Neuronal stem cell (in vitro differentiated cells): ENCODE measurements at regions not wholly inside any gene's neighbourhood (a gene's known extent, or its start where the extent isn't known, plus 50 kb on each side); places are given as distances from the start of the nearest gene placed in this dataset.

Source experiments
- DNase-seq: peaks from one replicate; pipeline ENCODE4 v3.0.0-alpha.2; 2013; ENCODE audit warnings: low spot score
- H2AFZ ChIP-seq: one replicate; pipeline ENCODE4 v1.6.1; 2013; ENCODE audit warnings: mild to moderate bottlenecking, low read length, inconsistent platforms
- H2AK5ac ChIP-seq: 2 replicates; pipeline ENCODE4 v1.6.1; 2013; ENCODE audit warnings: low read depth, mild to moderate bottlenecking, inconsistent platforms, low read length, moderate library complexity, mixed read lengths
- H2BK120ac ChIP-seq: 2 replicates; pipeline ENCODE4 v1.6.1; 2013; ENCODE audit warnings: low read depth, mild to moderate bottlenecking, inconsistent platforms, low read length, moderate library complexity, mixed read lengths
- H2BK12ac ChIP-seq: one replicate; pipeline ENCODE4 v1.6.1; 2013; ENCODE audit warnings: low read length, inconsistent platforms
- H2BK15ac ChIP-seq: 2 replicates; pipeline ENCODE4 v1.6.1; 2013; ENCODE audit warnings: mild to moderate bottlenecking, low read length, inconsistent platforms, mixed read lengths
- H2BK5ac ChIP-seq: one replicate; pipeline ENCODE4 v1.6.1; 2013; ENCODE audit warnings: inconsistent platforms, mild to moderate bottlenecking, low read length, moderate library complexity
- H3K14ac ChIP-seq: one replicate; pipeline ENCODE4 v1.6.1; 2013; ENCODE audit warnings: low read length, inconsistent platforms
- H3K18ac ChIP-seq: 2 replicates; pipeline ENCODE4 v1.6.1; 2013; ENCODE audit warnings: low read length, inconsistent platforms
- H3K23ac ChIP-seq: 2 replicates; pipeline ENCODE4 v1.6.1; 2013; ENCODE audit warnings: low read depth, mild to moderate bottlenecking, mixed read lengths, low read length, inconsistent platforms; ENCODE audit not compliant: poor library complexity
- H3K27ac ChIP-seq: replicated peaks from 3 replicates; pipeline ENCODE4 v1.5.1; 2013; ENCODE audit warnings: low read length, inconsistent platforms
- H3K27me3 ChIP-seq, 3 experiments: 2 replicates each; pipeline ENCODE4 v1.6.1; 2013; ENCODE audit warnings: low read length in 3 of 3, mild to moderate bottlenecking in 2 of 3, inconsistent platforms in 1 of 3, low read depth in 1 of 3, mixed read lengths in 1 of 3, moderate library complexity in 1 of 3; ENCODE audit not compliant: control insufficient read depth in 3 of 3, insufficient read depth in 3 of 3
- H3K36me3 ChIP-seq, 2 donors: replicated peaks in 1 of 2; 2 replicates each; pipeline ENCODE4 v1.6.1; 2013; ENCODE audit warnings: low read length in 2 of 2; ENCODE audit not compliant: control insufficient read depth in 2 of 2, insufficient read depth in 2 of 2
- H3K4ac ChIP-seq: 2 replicates; pipeline ENCODE4 v1.6.1; 2013; ENCODE audit warnings: inconsistent platforms, mild to moderate bottlenecking, low read length, moderate library complexity
- H3K4me1 ChIP-seq, 2 donors: 1 replicate in 1 of 2; 2 replicates in 1 of 2; pipeline ENCODE4 v1.6.1; 2013; ENCODE audit warnings: low read length in 2 of 2, low read depth in 1 of 2; ENCODE audit not compliant: control insufficient read depth in 2 of 2, insufficient read depth in 1 of 2
- H3K4me2 ChIP-seq: one replicate; pipeline ENCODE4 v1.6.1; 2013; ENCODE audit warnings: mild to moderate bottlenecking, low read length, inconsistent platforms; ENCODE audit not compliant: insufficient read depth, poor library complexity, severe bottlenecking
- H3K4me3 ChIP-seq, 2 donors: 2 replicates each; pipeline ENCODE4 v1.5.1; 2013; ENCODE audit warnings: low read length in 2 of 2, mild to moderate bottlenecking in 2 of 2, inconsistent platforms in 1 of 2, moderate library complexity in 1 of 2
- H3K79me1 ChIP-seq: one replicate; pipeline ENCODE4 v1.6.1; 2013; ENCODE audit warnings: low read depth, mild to moderate bottlenecking, inconsistent platforms, low read length, moderate library complexity
- H3K9ac ChIP-seq: one replicate; pipeline ENCODE4 v1.6.1; 2013; ENCODE audit warnings: mild to moderate bottlenecking, low read depth, low read length, inconsistent platforms; ENCODE audit not compliant: poor library complexity
- H3K9me3 ChIP-seq, 2 donors: replicated peaks in 1 of 2; 2 replicates each; pipeline versions ENCODE3 to v1.6.1; 2013; ENCODE audit warnings: low read length in 2 of 2, mild to moderate bottlenecking in 2 of 2, inconsistent platforms in 1 of 2, low read depth in 1 of 2, mixed read lengths in 1 of 2, moderate library complexity in 1 of 2; ENCODE audit not compliant: control insufficient read depth in 2 of 2, insufficient read depth in 1 of 2
- H4K8ac ChIP-seq: one replicate; pipeline ENCODE4 v1.6.1; 2013; ENCODE audit warnings: low read depth, mild to moderate bottlenecking, inconsistent platforms, low read length, moderate library complexity
- H4K91ac ChIP-seq: one replicate; pipeline ENCODE4 v1.6.1; 2013; ENCODE audit warnings: low read length, low read depth, mild to moderate bottlenecking, inconsistent platforms; ENCODE audit not compliant: poor library complexity
- WGBS, 2 donors: extraction: QIAGEN DNeasy Blood & Tissue Kit; methylation state at CpG; one replicate each; pipeline ENCODE4 v1.1.7; 2013; ENCODE audit warnings: missing lambda C conversion rate in 2 of 2, mixed read lengths in 1 of 2; ENCODE audit not compliant: insufficient read length in 2 of 2, insufficient replicate concordance in 1 of 2; ENCODE audit errors: extremely low coverage in 2 of 2; 5-methylcytosine and 5-hydroxymethylcytosine counted together

- Histone ChIP-seq H2BK120ac (no peak overlapping the region), H3K27ac (no peak overlapping the region), H2AK5ac (no peak overlapping the region), H4K91ac (no peak overlapping the region), H2BK5ac (no peak overlapping the region), H2AFZ (no peak overlapping the region), H4K8ac (no peak overlapping the region), H3K4me1 (no peaks in the 10 kb centered on the region), H2BK15ac (no peak overlapping the region), H3K4me2 (no peak overlapping the region), H3K14ac (no peak overlapping the region), H3K27me3 (no peaks in the 10 kb centered on the region), H3K18ac (no peak overlapping the region), H3K79me1 (no peaks in the 10 kb centered on the region), H3K9ac (no peak overlapping the region), H3K36me3 (no peaks in the 10 kb centered on the region), H3K23ac (no peak overlapping the region), H2BK12ac (no peak overlapping the region), H3K4ac (no peak overlapping the region), H3K4me3 (no peak overlapping the region), H3K9me3 (no peaks in the 10 kb centered on the region)
- WGBS, 2 donors, result no CpG with 5 or more reads among the region's 2 CpGs
- DNase-seq, result no peak
These were observed 146.0 kb upstream of the PTPRK start for GRCh38 chr6:128666405-128666804.

- Histone ChIP-seq H3K4me3 (no peak overlapping the region), H4K91ac (no peak overlapping the region), H2BK120ac (no peak overlapping the region), H3K4me1 (no peaks in the 10 kb centered on the region), H3K4me2 (no peak overlapping the region), H2BK5ac (no peak overlapping the region), H2BK12ac (no peak overlapping the region), H3K18ac (no peak overlapping the region), H2AK5ac (no peak overlapping the region), H3K27me3 (no peaks in the 10 kb centered on the region), H3K23ac (no peak overlapping the region), H2AFZ (no peak overlapping the region), H3K14ac (no peak overlapping the region), H3K9me3 (no peaks in the 10 kb centered on the region), H3K9ac (no peak overlapping the region), H4K8ac (no peak overlapping the region), H3K4ac (no peak overlapping the region), H3K36me3 (no peaks in the 10 kb centered on the region), H3K79me1 (no peaks in the 10 kb centered on the region), H2BK15ac (no peak overlapping the region), H3K27ac (no peak overlapping the region)
- no peak for DNase-seq
- no CpG with 5 or more reads among the region's 2 CpGs for WGBS, 2 donors
These were observed 142.8 kb upstream of the PTPRK start for GRCh38 chr6:128663238-128663637.

- no peak overlapping the region for H2BK15ac ChIP-seq
- H3K4me2 ChIP-seq, result no peak overlapping the region
- no peak overlapping the region for H3K27ac ChIP-seq
- no peaks in the 10 kb centered on the region for H3K79me1 ChIP-seq
- H3K4me1 ChIP-seq, result peaks cover 0 to 2% of the 10 kb centered on the region in 2 donors
- no peak overlapping the region for H3K4me3 ChIP-seq
- no peak overlapping the region for H2AFZ ChIP-seq
- no peak overlapping the region for H3K9ac ChIP-seq
- no peak overlapping the region for H2BK12ac ChIP-seq
- H3K36me3 ChIP-seq, result no peaks in the 10 kb centered on the region
- H4K8ac ChIP-seq, result no peak overlapping the region
- no peaks in the 10 kb centered on the region for H3K27me3 ChIP-seq
- no peak overlapping the region for H2AK5ac ChIP-seq
- no peak overlapping the region for H3K14ac ChIP-seq
- H3K23ac ChIP-seq, result no peak overlapping the region
- no peak overlapping the region for H3K18ac ChIP-seq
- H3K9me3 ChIP-seq, result no peaks in the 10 kb centered on the region
- no peak overlapping the region for H3K4ac ChIP-seq
- H4K91ac ChIP-seq, result no peak overlapping the region
- no peak overlapping the region for H2BK120ac ChIP-seq
- H2BK5ac ChIP-seq, result no peak overlapping the region
- WGBS, 2 donors, result 100% methylated on average over 1 of the region's 5 CpGs; no CpG with 5 or more reads in 1 of the 2 donors
- DNase-seq, result no peak
These were observed 139.7 kb upstream of the PTPRK start for GRCh38 chr6:128659878-128660622.

- Histone ChIP-seq H3K4me3 (no peak overlapping the region), H2BK15ac (no peak overlapping the region), H3K14ac (no peak overlapping the region), H3K9ac (no peak overlapping the region), H2AK5ac (no peak overlapping the region), H3K23ac (no peak overlapping the region), H3K4ac (no peak overlapping the region), H2BK5ac (no peak overlapping the region), H3K36me3 (no peaks in the 10 kb centered on the region), H3K79me1 (no peaks in the 10 kb centered on the region), H2BK12ac (no peak overlapping the region), H3K27me3 (no peaks in the 10 kb centered on the region), H2BK120ac (no peak overlapping the region), H4K91ac (no peak overlapping the region), H4K8ac (no peak overlapping the region), H3K27ac (no peak overlapping the region), H3K18ac (no peak overlapping the region), H3K4me1 (peaks cover 0 to 2% of the 10 kb centered on the region in 2 donors), H3K4me2 (no peak overlapping the region), H3K9me3 (no peaks in the 10 kb centered on the region), H2AFZ (no peak overlapping the region)
- no peak for DNase-seq
- no CpG with 5 or more reads among the region's 1 CpG for WGBS, 2 donors
These were observed 138.9 kb upstream of the PTPRK start for GRCh38 chr6:128659276-128659675.
